ENCODE measurements at regions not wholly inside any gene's neighbourhood (a gene's known extent, or its start where the extent isn't known, plus 50 kb on each side); places are given as distances from the start of the nearest gene placed in this dataset.
"Not testable (repeated sequence)": the region's sequence is repeated elsewhere in the genome, so short reads cannot be mapped to it uniquely, and the experiment has no call there.

GRCh38 chr7:153951316-153951715 lies 100.9 kb upstream of the DPP6 start:
- DNase-seq (ENCODE audit: low read depth), result no peak

- DNase-seq (ENCODE audit: low read depth), result no peak
Measured at GRCh38 chr7:153954477-153954876, 97.7 kb upstream of the DPP6 start.

- DNase-seq (ENCODE audit: low read depth), result not testable (repeated sequence)
Measured at GRCh38 chr7:153957677-153958076, 94.5 kb upstream of the DPP6 start.

GRCh38 chr7:153958381-153958780 lies 93.8 kb upstream of the DPP6 start:
- not testable (repeated sequence) for DNase-seq (ENCODE audit: low read depth)

GRCh38 chr7:153958789-153959188 lies 93.4 kb upstream of the DPP6 start:
- DNase-seq (ENCODE audit: low read depth), result not testable (repeated sequence)

- DNase-seq (ENCODE audit: low read depth), result not testable (repeated sequence)
Measured at GRCh38 chr7:153964481-153965112, 87.6 kb upstream of the DPP6 start.

- not testable (repeated sequence) for DNase-seq (ENCODE audit: low read depth)
Measured at GRCh38 chr7:153969016-153969415, 83.2 kb upstream of the DPP6 start.

GRCh38 chr7:153974603-153975002 lies 77.6 kb upstream of the DPP6 start:
- not testable (repeated sequence) for DNase-seq (ENCODE audit: low read depth)

GRCh38 chr7:153976745-153977144 lies 75.5 kb upstream of the DPP6 start:
- not testable (repeated sequence) for DNase-seq (ENCODE audit: low read depth)

- DNase-seq (ENCODE audit: low read depth), result not testable (repeated sequence)
Measured at GRCh38 chr7:153983186-153983585, 69.0 kb upstream of the DPP6 start.

- not testable (repeated sequence) for DNase-seq (ENCODE audit: low read depth)
Measured at GRCh38 chr7:153989066-153989627, 63.1 kb upstream of the DPP6 start.

- DNase-seq (ENCODE audit: low read depth), result not testable (repeated sequence)
Measured at GRCh38 chr7:153989742-153990425, 62.3 kb upstream of the DPP6 start.

GRCh38 chr7:153991471-153991870 lies 60.7 kb upstream of the DPP6 start:
- not testable (repeated sequence) for DNase-seq (ENCODE audit: low read depth)

GRCh38 chr7:153993402-153993801 lies 58.8 kb upstream of the DPP6 start:
- DNase-seq (ENCODE audit: low read depth), result not testable (repeated sequence)

GRCh38 chr7:153998896-153999295 lies 53.3 kb upstream of the DPP6 start:
- not testable (repeated sequence) for DNase-seq (ENCODE audit: low read depth)
